Choroid plexus epithelial cell (primary cell): ENCODE measurements at regions not wholly inside any gene's neighbourhood (a gene's known extent, or its start where the extent isn't known, plus 50 kb on each side); places are given as distances from the start of the nearest gene placed in this dataset.

ENCODE experiments used
- DNase-seq: peaks from one replicate; pipeline ENCODE4 v3.0.0-alpha.2; 2010; ENCODE audit warnings: low read depth
- H3K4me3 ChIP-seq: 2 replicates; pipeline ENCODE4 v1.5.1; 2011; ENCODE audit warnings: low read depth, mild to moderate bottlenecking, control low read depth, low read length, moderate library complexity
- CTCF ChIP-seq: conservative IDR thresholded peaks from 2 replicates; pipeline ENCODE4 v1.5.1; 2011; ENCODE audit warnings: low read depth, mild to moderate bottlenecking, control low read depth, inconsistent platforms, low read length, moderate library complexity

DNA sequence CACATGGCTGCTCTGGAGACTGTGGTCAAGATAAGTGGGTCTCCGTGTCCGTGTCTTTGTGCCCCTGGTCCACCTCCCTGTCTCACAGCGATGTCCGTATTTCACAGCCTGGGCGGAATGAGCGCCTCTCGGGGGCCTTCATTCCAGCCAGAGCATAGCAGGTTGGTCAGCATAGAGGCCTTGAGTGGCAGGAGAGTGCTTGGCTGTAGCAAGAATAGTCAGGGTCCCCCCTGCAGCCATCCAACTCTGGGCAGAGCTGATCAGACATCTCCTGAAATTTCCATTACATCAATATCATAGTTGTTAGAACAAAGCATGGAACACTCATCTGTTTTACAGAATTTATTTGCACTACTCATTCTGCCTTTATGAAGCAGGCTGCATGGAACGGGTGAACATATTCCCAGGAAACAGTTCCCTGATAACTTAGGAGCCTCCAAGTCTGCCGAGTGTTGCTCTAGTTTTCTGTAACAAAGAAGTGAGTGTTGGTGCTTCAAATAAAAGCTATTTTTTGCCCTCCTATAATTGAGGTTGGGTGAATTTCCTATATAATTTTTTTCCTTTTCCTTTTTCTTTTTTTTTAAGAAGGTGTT, 255.3 kb downstream of the INHBA start:
- TF ChIP-seq CTCF, result no peak
- DNase-seq, result no peak
- no peak overlapping the region for H3K4me3 ChIP-seq

- no peak overlapping the region for H3K4me3 ChIP-seq
- no peak for DNase-seq
- no peak for TF ChIP-seq CTCF
These were observed 256.1 kb downstream of the INHBA start for GRCh38 chr7:41446606-41447449.

DNA sequence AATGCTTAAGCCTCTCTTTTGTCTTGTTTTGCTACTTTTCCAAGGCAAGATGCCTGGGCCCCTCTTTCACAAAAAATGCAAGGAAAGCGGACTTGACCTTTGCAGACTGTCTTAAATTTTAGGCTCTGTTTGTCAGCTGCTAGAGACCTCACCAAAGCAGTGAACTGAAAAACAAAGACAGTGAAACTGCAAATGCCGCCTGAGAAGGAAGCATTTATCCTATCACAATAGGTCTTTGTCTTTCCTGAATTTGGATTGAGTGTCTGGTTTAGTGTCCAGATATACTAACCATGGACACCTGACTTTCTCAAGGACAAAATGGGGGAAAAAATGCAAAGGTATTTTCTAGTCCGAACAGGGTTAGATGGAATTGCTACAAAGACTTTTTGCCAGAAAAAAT, 256.9 kb downstream of the INHBA start:
- no peak overlapping the region for H3K4me3 ChIP-seq
- TF ChIP-seq CTCF, result no peak
- no peak for DNase-seq

DNA sequence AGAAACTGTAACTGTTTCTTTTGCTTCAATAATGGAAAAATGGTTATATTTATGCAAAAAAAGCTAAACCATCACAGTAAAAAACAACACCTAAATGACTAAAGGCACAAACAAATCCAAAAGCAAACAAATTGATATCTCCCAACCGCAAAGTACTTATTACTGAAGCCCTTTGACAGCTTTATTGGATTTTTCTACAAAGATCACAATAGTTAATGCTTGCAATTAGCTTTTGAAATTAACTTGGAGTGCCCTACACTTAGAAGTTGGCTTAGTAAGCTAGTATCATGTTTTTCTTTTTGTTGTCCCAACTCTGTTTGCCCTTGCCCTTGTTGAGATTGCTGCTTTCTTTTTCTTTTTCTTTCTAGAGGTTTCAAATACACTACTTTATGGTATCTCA, 257.5 kb downstream of the INHBA start:
- TF ChIP-seq CTCF, result no peak
- no peak for DNase-seq
- no peak overlapping the region for H3K4me3 ChIP-seq

- no peak overlapping the region for H3K4me3 ChIP-seq
- DNase-seq, result no peak
- no peak for TF ChIP-seq CTCF
These were observed 263.4 kb downstream of the INHBA start for GRCh38 chr7:41439515-41439879.

DNA sequence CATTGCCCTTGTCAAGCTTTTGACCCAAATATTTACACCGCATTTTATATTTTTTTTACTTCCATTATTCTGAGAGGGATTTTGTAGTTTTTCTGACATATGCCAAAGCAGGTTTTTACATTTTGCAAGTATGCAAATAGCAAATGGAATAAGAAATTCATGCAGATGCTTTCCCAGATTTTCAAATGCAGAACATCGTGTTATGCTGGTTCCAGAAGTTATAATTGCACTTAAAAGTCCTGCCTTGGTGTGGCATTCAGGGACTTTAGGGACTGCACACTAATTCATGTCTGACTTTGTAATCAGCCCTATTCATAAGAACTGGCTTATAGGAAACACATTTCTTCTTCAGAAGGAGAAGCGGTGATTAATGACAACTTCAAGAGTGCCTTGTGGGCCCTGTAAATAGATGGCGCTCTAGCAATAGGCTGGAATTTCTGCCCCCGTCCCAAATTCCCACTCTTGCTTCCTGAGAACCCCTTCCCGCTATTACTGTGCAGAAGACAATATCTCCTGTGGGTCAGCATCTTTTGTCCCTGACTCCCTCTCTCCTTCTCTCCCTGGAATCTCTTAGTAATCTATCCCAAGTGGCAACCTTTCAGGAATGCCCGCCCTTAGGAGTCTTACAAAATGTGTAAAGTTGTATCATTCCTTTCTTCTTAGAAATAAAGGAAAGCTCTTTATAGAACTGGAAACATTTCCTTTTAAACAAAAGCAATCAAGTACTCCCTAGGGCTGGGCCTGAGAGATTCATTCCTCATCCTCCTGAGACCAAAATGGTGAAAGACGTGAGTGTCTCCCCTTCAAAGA, 264.0 kb downstream of the INHBA start:
- DNase-seq, result no peak
- TF ChIP-seq CTCF, result no peak
- H3K4me3 ChIP-seq, result no peak overlapping the region
